ENCODE measurements at regions not wholly inside any gene's neighbourhood (a gene's known extent, or its start where the extent isn't known, plus 50 kb on each side); places are given as distances from the start of the nearest gene placed in this dataset.

- no CpG with 5 or more reads among the region's 2 CpGs for WGBS (ENCODE audit: insufficient coverage, insufficient read length)
- no peak for DNase-seq (ENCODE audit: low read depth, low spot score)
- no peaks in the 10 kb centered on the region for H3K9me3 ChIP-seq (ENCODE audit: control insufficient read depth, insufficient read depth, low read length)
- no peaks in the 10 kb centered on the region for H3K36me3 ChIP-seq (ENCODE audit: control insufficient read depth, insufficient read depth, low read length)
- H3K4me1 ChIP-seq (ENCODE audit: control insufficient read depth, insufficient read depth, low read length): no peaks in the 10 kb centered on the region
- H3K27ac ChIP-seq (ENCODE audit: low read length): no peak overlapping the region
- no peak overlapping the region for H3K4me3 ChIP-seq (ENCODE audit: low read length)
- no peaks in the 10 kb centered on the region for H3K27me3 ChIP-seq (ENCODE audit: control insufficient read depth, insufficient read depth, low read length)
These were observed 115.0 kb upstream of the GALNT2 start for GRCh38 chr1:229951856-229952534.

GRCh38 chr1:229952670-229953520 is 114.1 kb upstream of the GALNT2 start:
- no peak for DNase-seq (ENCODE audit: low read depth, low spot score)
- Histone ChIP-seq H3K9me3 (ENCODE audit: control insufficient read depth, insufficient read depth, low read length) (no peaks in the 10 kb centered on the region), H3K4me3 (ENCODE audit: low read length) (no peak overlapping the region), H3K27ac (ENCODE audit: low read length) (no peak overlapping the region), H3K4me1 (ENCODE audit: control insufficient read depth, insufficient read depth, low read length) (no peaks in the 10 kb centered on the region), H3K36me3 (ENCODE audit: control insufficient read depth, insufficient read depth, low read length) (no peaks in the 10 kb centered on the region), H3K27me3 (ENCODE audit: control insufficient read depth, insufficient read depth, low read length) (no peaks in the 10 kb centered on the region)
- no CpG with 5 or more reads among the region's 4 CpGs for WGBS (ENCODE audit: insufficient coverage, insufficient read length)

- Histone ChIP-seq H3K4me1 (ENCODE audit: control insufficient read depth, insufficient read depth, low read length) (no peaks in the 10 kb centered on the region), H3K4me3 (ENCODE audit: low read length) (no peak overlapping the region), H3K27ac (ENCODE audit: low read length) (no peak overlapping the region), H3K27me3 (ENCODE audit: control insufficient read depth, insufficient read depth, low read length) (no peaks in the 10 kb centered on the region), H3K36me3 (ENCODE audit: control insufficient read depth, insufficient read depth, low read length) (no peaks in the 10 kb centered on the region), H3K9me3 (ENCODE audit: control insufficient read depth, insufficient read depth, low read length) (no peaks in the 10 kb centered on the region)
- DNase-seq (ENCODE audit: low read depth, low spot score): no peak
- no CpG with 5 or more reads among the region's 1 CpG for WGBS (ENCODE audit: insufficient coverage, insufficient read length)
These were observed 113.2 kb upstream of the GALNT2 start for GRCh38 chr1:229953736-229954326.

GRCh38 chr1:229964281-229964680 is 102.8 kb upstream of the GALNT2 start:
- no peak for DNase-seq (ENCODE audit: low read depth, low spot score)
- H3K27me3 ChIP-seq (ENCODE audit: control insufficient read depth, insufficient read depth, low read length): no peaks in the 10 kb centered on the region
- no CpG with 5 or more reads among the region's 2 CpGs for WGBS (ENCODE audit: insufficient coverage, insufficient read length)

GRCh38 chr1:229970714-229971113 is 96.3 kb upstream of the GALNT2 start:
- Histone ChIP-seq H3K4me1 (ENCODE audit: control insufficient read depth, insufficient read depth, low read length) (no peaks in the 10 kb centered on the region), H3K4me3 (ENCODE audit: low read length) (no peak overlapping the region), H3K27ac (ENCODE audit: low read length) (no peak overlapping the region), H3K27me3 (ENCODE audit: control insufficient read depth, insufficient read depth, low read length) (no peaks in the 10 kb centered on the region), H3K9me3 (ENCODE audit: control insufficient read depth, insufficient read depth, low read length) (no peaks in the 10 kb centered on the region), H3K36me3 (ENCODE audit: control insufficient read depth, insufficient read depth, low read length) (no peaks in the 10 kb centered on the region)
- DNase-seq (ENCODE audit: low read depth, low spot score): no peak
- WGBS (ENCODE audit: insufficient coverage, insufficient read length): no CpG with 5 or more reads among the region's 8 CpGs

More at GRCh38 chr1:229964281-229964680, 102.8 kb upstream of the GALNT2 start:
- Histone ChIP-seq H3K27ac (ENCODE audit: low read length) (no peak overlapping the region), H3K36me3 (ENCODE audit: control insufficient read depth, insufficient read depth, low read length) (no peaks in the 10 kb centered on the region), H3K4me1 (ENCODE audit: control insufficient read depth, insufficient read depth, low read length) (no peaks in the 10 kb centered on the region), H3K9me3 (ENCODE audit: control insufficient read depth, insufficient read depth, low read length) (no peaks in the 10 kb centered on the region), H3K4me3 (ENCODE audit: low read length) (no peak overlapping the region)

- no peak overlapping the region for H3K4me3 ChIP-seq (ENCODE audit: low read length)
- no peaks in the 10 kb centered on the region for H3K4me1 ChIP-seq (ENCODE audit: control insufficient read depth, insufficient read depth, low read length)
- no CpG with 5 or more reads among the region's 13 CpGs for WGBS (ENCODE audit: insufficient coverage, insufficient read length)
- H3K9me3 ChIP-seq (ENCODE audit: control insufficient read depth, insufficient read depth, low read length): no peaks in the 10 kb centered on the region
- no peak for DNase-seq (ENCODE audit: low read depth, low spot score)
- H3K36me3 ChIP-seq (ENCODE audit: control insufficient read depth, insufficient read depth, low read length): no peaks in the 10 kb centered on the region
- H3K27me3 ChIP-seq (ENCODE audit: control insufficient read depth, insufficient read depth, low read length): no peaks in the 10 kb centered on the region
- H3K27ac ChIP-seq (ENCODE audit: low read length): no peak overlapping the region
These were observed 95.9 kb upstream of the GALNT2 start for GRCh38 chr1:229971141-229971540.

GRCh38 chr1:229972600-229973296 is 94.3 kb upstream of the GALNT2 start:
- Histone ChIP-seq H3K27me3 (ENCODE audit: control insufficient read depth, insufficient read depth, low read length) (no peaks in the 10 kb centered on the region), H3K9me3 (ENCODE audit: control insufficient read depth, insufficient read depth, low read length) (no peaks in the 10 kb centered on the region), H3K4me3 (ENCODE audit: low read length) (no peak overlapping the region), H3K4me1 (ENCODE audit: control insufficient read depth, insufficient read depth, low read length) (no peaks in the 10 kb centered on the region), H3K36me3 (ENCODE audit: control insufficient read depth, insufficient read depth, low read length) (no peaks in the 10 kb centered on the region), H3K27ac (ENCODE audit: low read length) (no peak overlapping the region)
- no CpG with 5 or more reads among the region's 9 CpGs for WGBS (ENCODE audit: insufficient coverage, insufficient read length)
- DNase-seq (ENCODE audit: low read depth, low spot score): peak; percentile 35

- WGBS (ENCODE audit: insufficient coverage, insufficient read length): no CpG with 5 or more reads among the region's 4 CpGs
- no peak for DNase-seq (ENCODE audit: low read depth, low spot score)
- Histone ChIP-seq H3K4me1 (ENCODE audit: control insufficient read depth, insufficient read depth, low read length) (no peaks in the 10 kb centered on the region), H3K27me3 (ENCODE audit: control insufficient read depth, insufficient read depth, low read length) (no peaks in the 10 kb centered on the region), H3K36me3 (ENCODE audit: control insufficient read depth, insufficient read depth, low read length) (no peaks in the 10 kb centered on the region), H3K9me3 (ENCODE audit: control insufficient read depth, insufficient read depth, low read length) (no peaks in the 10 kb centered on the region), H3K27ac (ENCODE audit: low read length) (no peak overlapping the region), H3K4me3 (ENCODE audit: low read length) (no peak overlapping the region)
These were observed 93.8 kb upstream of the GALNT2 start for GRCh38 chr1:229973297-229973612.

- H3K4me3 ChIP-seq (ENCODE audit: low read length): no peak overlapping the region
- no peak for DNase-seq (ENCODE audit: low read depth, low spot score)
- H3K27ac ChIP-seq (ENCODE audit: low read length): no peak overlapping the region
- H3K4me1 ChIP-seq (ENCODE audit: control insufficient read depth, insufficient read depth, low read length): no peaks in the 10 kb centered on the region
- H3K36me3 ChIP-seq (ENCODE audit: control insufficient read depth, insufficient read depth, low read length): no peaks in the 10 kb centered on the region
- WGBS (ENCODE audit: insufficient coverage, insufficient read length): no CpG with 5 or more reads among the region's 4 CpGs
- no peaks in the 10 kb centered on the region for H3K27me3 ChIP-seq (ENCODE audit: control insufficient read depth, insufficient read depth, low read length)
- H3K9me3 ChIP-seq (ENCODE audit: control insufficient read depth, insufficient read depth, low read length): no peaks in the 10 kb centered on the region
These were observed 92.0 kb upstream of the GALNT2 start for GRCh38 chr1:229975047-229975446.

- no peaks in the 10 kb centered on the region for H3K27me3 ChIP-seq (ENCODE audit: control insufficient read depth, insufficient read depth, low read length)
- WGBS (ENCODE audit: insufficient coverage, insufficient read length): no CpG with 5 or more reads among the region's 2 CpGs
- no peak for DNase-seq (ENCODE audit: low read depth, low spot score)
These were observed 87.0 kb upstream of the GALNT2 start for GRCh38 chr1:229980009-229980408.

More at GRCh38 chr1:229980009-229980408, 87.0 kb upstream of the GALNT2 start:
- H3K4me1 ChIP-seq (ENCODE audit: control insufficient read depth, insufficient read depth, low read length): no peaks in the 10 kb centered on the region
- H3K36me3 ChIP-seq (ENCODE audit: control insufficient read depth, insufficient read depth, low read length): no peaks in the 10 kb centered on the region
- H3K9me3 ChIP-seq (ENCODE audit: control insufficient read depth, insufficient read depth, low read length): no peaks in the 10 kb centered on the region
- no peak overlapping the region for H3K4me3 ChIP-seq (ENCODE audit: low read length)
- no peak overlapping the region for H3K27ac ChIP-seq (ENCODE audit: low read length)
